SKM-1 treated with dmso at 0.1 percent for 144 hours (cell line): ENCODE measurements at regions not wholly inside any gene's neighbourhood (a gene's known extent, or its start where the extent isn't known, plus 50 kb on each side); places are given as distances from the start of the nearest gene placed in this dataset.
"Not testable (repeated sequence)": the region's sequence is repeated elsewhere in the genome, so short reads cannot be mapped to it uniquely, and the experiment has no call there.

Experiments
- DNase-seq: peaks from one replicate; lab custom pipeline; 2025; ENCODE audit not compliant: unreplicated experiment; lab: John Stamatoyannopoulos, UW

- DNase-seq = no peak
These were observed 283.4 kb upstream of the GRAMD2B start for GRCh38 chr5:126139773-126140172.

- no peak for DNase-seq
These were observed 279.6 kb upstream of the GRAMD2B start for GRCh38 chr5:126143622-126144021.

GRCh38 chr5:126150319-126150718, 272.9 kb upstream of the GRAMD2B start:
- DNase-seq = not testable (repeated sequence)

- DNase-seq = not testable (repeated sequence)
These were observed 267.9 kb upstream of the GRAMD2B start for GRCh38 chr5:126155298-126155697.

- DNase-seq = no peak
These were observed 256.8 kb upstream of the GRAMD2B start for GRCh38 chr5:126166368-126166767.

GRCh38 chr5:126168785-126169184, 254.4 kb upstream of the GRAMD2B start:
- no peak for DNase-seq

- DNase-seq = no peak
These were observed 251.3 kb upstream of the GRAMD2B start for GRCh38 chr5:126171916-126172315.

GRCh38 chr5:126172812-126173211, 250.4 kb upstream of the GRAMD2B start:
- DNase-seq = no peak

GRCh38 chr5:126178521-126178920, 244.7 kb upstream of the GRAMD2B start:
- no peak for DNase-seq

- no peak for DNase-seq
These were observed 240.1 kb upstream of the GRAMD2B start for GRCh38 chr5:126182971-126183695.

- no peak for DNase-seq
These were observed 238.7 kb upstream of the GRAMD2B start for GRCh38 chr5:126184474-126184873.

- DNase-seq = no peak
These were observed 237.0 kb upstream of the GRAMD2B start for GRCh38 chr5:126186210-126186609.

GRCh38 chr5:126188804-126189203, 234.4 kb upstream of the GRAMD2B start:
- no peak for DNase-seq

- DNase-seq = no peak
These were observed 234.0 kb upstream of the GRAMD2B start for GRCh38 chr5:126189231-126189630.

GRCh38 chr5:126189862-126190261, 233.3 kb upstream of the GRAMD2B start:
- DNase-seq = no peak

GRCh38 chr5:126192226-126192625, 231.0 kb upstream of the GRAMD2B start:
- no peak for DNase-seq

- DNase-seq = no peak
These were observed 227.7 kb upstream of the GRAMD2B start for GRCh38 chr5:126195410-126196100.

- no peak for DNase-seq
These were observed 224.7 kb upstream of the GRAMD2B start for GRCh38 chr5:126198531-126198930.

GRCh38 chr5:126199467-126199866, 223.7 kb upstream of the GRAMD2B start:
- DNase-seq = no peak

- DNase-seq = no peak
These were observed 214.5 kb upstream of the GRAMD2B start for GRCh38 chr5:126208691-126209090.

- DNase-seq = no peak
These were observed 212.3 kb upstream of the GRAMD2B start for GRCh38 chr5:126210955-126211354.

GRCh38 chr5:126219616-126220015, 203.6 kb upstream of the GRAMD2B start:
- no peak for DNase-seq

- DNase-seq = no peak
These were observed 202.5 kb upstream of the GRAMD2B start for GRCh38 chr5:126220725-126221124.
